B cell (primary cell): ENCODE measurements at regions not wholly inside any gene's neighbourhood (a gene's known extent, or its start where the extent isn't known, plus 50 kb on each side); places are given as distances from the start of the nearest gene placed in this dataset.

Experiments used
- EZH2 ChIP-seq: IDR thresholded peaks from 2 replicates; pipeline ENCODE4 v1.6.1; 2012; ENCODE audit warnings: borderline replicate concordance, low read depth, mild to moderate bottlenecking, moderate library complexity, low read length; ENCODE audit not compliant: insufficient read depth, poor library complexity, severe bottlenecking
- TF ChIP-seq, protein P1 (sequence below): fragments of 200-600 bp; IDR thresholded peaks from one replicate; pipeline ENCODE4 v1.8.0; 2022; ENCODE audit warnings: antibody characterized with exemption, mild to moderate bottlenecking

DNA sequence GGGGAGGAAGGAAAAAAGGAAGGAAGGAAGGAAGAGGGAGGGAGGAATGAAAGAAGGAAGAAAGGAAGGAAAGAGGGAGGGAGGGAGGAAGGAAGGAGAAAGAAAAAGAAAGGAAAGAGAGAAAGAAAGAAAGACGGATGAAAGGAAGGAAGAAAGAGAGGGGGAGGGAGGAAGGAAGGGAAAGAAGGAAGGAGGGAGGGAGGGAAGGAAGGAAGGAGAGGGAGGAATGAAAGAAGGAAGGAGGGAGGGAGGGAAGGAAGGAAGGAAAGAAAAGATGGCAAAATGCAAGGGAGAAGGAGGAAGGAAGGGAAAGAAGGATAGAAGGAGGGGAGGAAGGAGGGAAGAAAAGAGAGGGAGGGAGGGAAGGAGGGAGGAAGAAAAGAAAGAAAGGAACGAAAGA lies 257.3 kb upstream of the C16orf82 start:
- TF ChIP-seq, protein P1, sequence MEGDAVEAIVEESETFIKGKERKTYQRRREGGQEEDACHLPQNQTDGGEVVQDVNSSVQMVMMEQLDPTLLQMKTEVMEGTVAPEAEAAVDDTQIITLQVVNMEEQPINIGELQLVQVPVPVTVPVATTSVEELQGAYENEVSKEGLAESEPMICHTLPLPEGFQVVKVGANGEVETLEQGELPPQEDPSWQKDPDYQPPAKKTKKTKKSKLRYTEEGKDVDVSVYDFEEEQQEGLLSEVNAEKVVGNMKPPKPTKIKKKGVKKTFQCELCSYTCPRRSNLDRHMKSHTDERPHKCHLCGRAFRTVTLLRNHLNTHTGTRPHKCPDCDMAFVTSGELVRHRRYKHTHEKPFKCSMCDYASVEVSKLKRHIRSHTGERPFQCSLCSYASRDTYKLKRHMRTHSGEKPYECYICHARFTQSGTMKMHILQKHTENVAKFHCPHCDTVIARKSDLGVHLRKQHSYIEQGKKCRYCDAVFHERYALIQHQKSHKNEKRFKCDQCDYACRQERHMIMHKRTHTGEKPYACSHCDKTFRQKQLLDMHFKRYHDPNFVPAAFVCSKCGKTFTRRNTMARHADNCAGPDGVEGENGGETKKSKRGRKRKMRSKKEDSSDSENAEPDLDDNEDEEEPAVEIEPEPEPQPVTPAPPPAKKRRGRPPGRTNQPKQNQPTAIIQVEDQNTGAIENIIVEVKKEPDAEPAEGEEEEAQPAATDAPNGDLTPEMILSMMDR = no peak
- no peak for TF ChIP-seq EZH2
